ENCODE measurements at regions not wholly inside any gene's neighbourhood (a gene's known extent, or its start where the extent isn't known, plus 50 kb on each side); places are given as distances from the start of the nearest gene placed in this dataset.

DNA sequence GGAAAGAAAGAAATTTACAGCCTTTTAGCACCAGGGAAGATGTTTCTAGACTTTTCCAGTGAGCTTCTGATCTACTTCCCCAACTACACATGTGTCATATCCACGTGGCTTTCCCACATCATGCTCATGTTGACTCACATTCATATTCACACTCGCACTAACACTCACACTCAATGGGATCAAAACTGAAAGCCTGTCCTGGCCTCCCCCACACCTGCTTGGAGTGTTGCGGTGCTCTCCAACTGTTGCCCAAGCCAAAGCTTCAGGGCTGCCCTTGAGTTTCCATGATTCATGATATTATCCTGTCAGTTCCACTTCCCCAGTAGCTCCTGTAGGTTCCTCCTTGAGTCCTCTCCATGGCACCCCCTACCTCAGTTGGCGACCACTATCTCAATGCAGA lies 444.4 kb downstream of the GATA3 start:
- intact Hi-C loops (cut with DNase I, micrococcal nuclease), result no loop called here
- H3K36me3 Mint-ChIP-seq (ENCODE audit: low read depth), result no peaks in the 10 kb centered on the region
- H3K27ac Mint-ChIP-seq, result no peak overlapping the region
- peak; percentile 83 for ATAC-seq
- H3K9me3 Mint-ChIP-seq (ENCODE audit: low read depth), result peaks cover 3% of the 10 kb centered on the region
- peaks cover 14% of the 10 kb centered on the region for H3K27me3 Mint-ChIP-seq
- H3K4me1 Mint-ChIP-seq, result peaks cover 14% of the 10 kb centered on the region
- peak; percentile 38 for DNase-seq
- ChIA-PET CTCF (interaction anchor here (0.9 kb wide), 1 partner anchor 446 kb away, joined by 3 read pairs; no protein-coding TSS in a partner anchor), POLR2A (no interaction called here)
- H3K4me3 Mint-ChIP-seq, result no peak overlapping the region

DNA sequence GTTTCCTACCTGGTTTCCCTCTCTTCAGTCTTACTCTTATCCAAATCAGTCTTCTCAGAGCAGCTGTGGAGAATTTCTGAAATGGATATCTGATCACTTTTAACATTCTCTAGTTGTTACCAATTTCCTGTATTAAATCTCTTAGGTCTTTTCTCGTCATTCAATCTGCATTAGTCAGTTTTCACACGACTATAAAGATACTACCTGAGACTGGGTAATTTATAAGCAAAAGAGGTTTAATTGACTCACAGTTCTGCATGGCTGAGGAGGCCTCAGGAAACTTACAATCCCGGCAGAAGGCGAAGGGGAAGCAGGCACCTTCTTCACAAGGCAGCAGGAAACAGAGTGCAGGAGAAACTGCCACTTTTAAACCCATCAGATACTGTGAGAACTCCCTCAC lies 444.8 kb downstream of the GATA3 start:
- DNase-seq (no peak), ATAC-seq (peak; percentile 26)
- H3K27me3 Mint-ChIP-seq, result peaks cover 14% of the 10 kb centered on the region
- ChIA-PET POLR2A (no interaction called here), CTCF (no interaction called here)
- H3K27ac Mint-ChIP-seq, result no peak overlapping the region
- H3K36me3 Mint-ChIP-seq (ENCODE audit: low read depth), result no peaks in the 10 kb centered on the region
- H3K4me3 Mint-ChIP-seq, result no peak overlapping the region
- peaks cover 3% of the 10 kb centered on the region for H3K9me3 Mint-ChIP-seq (ENCODE audit: low read depth)
- peaks cover 14% of the 10 kb centered on the region for H3K4me1 Mint-ChIP-seq
- intact Hi-C loops (cut with DNase I, micrococcal nuclease), result no loop called here

DNA sequence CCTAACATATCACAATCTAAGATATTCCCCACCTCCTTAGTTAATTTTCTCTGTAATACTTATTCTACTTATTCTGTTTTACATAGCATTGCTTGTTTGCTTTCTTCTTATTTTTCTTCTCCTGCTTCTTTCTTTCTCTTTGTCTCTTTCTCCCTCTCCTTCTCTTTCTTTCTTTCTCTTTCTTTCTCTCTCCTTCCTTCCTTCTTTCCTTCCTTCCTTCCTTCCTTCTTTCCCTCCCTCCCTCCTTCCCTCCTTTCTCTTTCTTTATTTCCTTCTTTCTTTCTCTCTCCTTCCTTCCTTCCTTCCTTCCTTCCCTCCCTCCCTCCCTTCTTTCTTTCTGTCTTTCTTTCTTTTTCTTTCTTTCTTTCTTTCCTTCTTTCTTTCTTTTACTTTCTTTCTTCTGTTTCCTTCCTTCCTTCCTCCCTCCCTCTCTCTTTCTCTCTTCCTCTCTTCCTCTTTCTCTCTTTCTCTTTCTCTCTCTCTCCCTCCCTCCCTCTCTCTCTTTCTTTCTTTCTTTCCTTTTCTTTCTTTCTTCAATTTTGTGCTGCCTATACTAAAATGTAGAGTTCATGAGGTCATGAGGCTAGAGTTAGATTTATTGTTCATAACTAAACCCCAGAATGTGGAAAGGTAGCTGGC lies 445.4 kb downstream of the GATA3 start:
- Mint-ChIP-seq H3K36me3 (ENCODE audit: low read depth) (no peaks in the 10 kb centered on the region), H3K4me3 (no peak overlapping the region), H3K4me1 (peaks cover 14% of the 10 kb centered on the region), H3K9me3 (ENCODE audit: low read depth) (peaks cover 3% of the 10 kb centered on the region), H3K27me3 (peaks cover 11% of the 10 kb centered on the region), H3K27ac (peak overlapping the region; percentile 4)
- ChIA-PET POLR2A (no interaction called here), CTCF (interaction anchor here (0.6 kb wide), 1 partner anchor 1279 kb away, joined by 4 read pairs; no protein-coding TSS in a partner anchor)
- intact Hi-C loops (cut with DNase I, micrococcal nuclease), result loop anchor here in 1 of 2 experiments (10.0 kb wide), 1 partner anchor 805 kb away; no protein-coding TSS in a partner anchor
- DNase-seq (no peak), ATAC-seq (no peak)

DNA sequence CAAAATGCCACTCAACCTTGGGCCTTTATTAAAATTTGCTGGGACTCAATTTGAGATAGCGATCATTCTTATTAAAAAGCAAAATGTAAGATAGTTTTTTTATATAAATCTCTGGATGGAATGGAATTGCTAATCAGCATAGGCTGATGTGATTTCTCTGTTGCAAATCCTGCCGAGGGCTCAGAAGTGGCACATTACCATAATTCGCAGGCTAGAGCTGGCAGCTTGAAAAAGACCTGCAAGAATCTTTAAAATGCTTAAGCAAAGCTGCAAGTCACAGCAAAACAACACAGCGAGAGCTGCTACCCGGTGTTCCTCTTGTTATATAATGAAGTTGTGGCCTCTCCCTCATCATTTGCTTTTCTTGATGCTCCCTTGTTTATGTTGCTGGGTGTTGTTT lies 448.1 kb downstream of the GATA3 start:
- POLR2A ChIA-PET, result no interaction called here
- H3K9me3 Mint-ChIP-seq (ENCODE audit: low read depth), result peaks cover 3% of the 10 kb centered on the region
- H3K4me1 Mint-ChIP-seq, result peaks cover 14% of the 10 kb centered on the region

DNA sequence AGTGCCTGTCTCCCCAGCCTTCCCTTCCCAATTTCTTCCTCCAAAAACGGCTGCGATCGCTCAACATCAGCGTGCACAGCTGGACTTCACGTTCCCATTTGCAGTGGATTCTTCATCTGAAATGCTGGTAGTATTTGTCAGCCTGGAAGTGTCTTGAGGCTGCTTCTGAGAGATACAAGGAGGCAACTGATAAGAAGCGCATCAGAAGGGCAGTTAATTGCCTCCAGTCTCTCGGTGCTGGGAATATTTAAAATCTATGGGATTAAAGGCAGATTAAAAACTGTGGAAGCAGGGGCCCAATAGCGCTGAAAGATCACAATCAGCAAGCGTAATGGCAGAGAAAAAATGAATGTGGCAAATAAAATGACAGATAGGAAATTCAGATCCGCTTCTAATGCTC lies 450.0 kb downstream of the GATA3 start:
- DNase-seq (no peak), ATAC-seq (no peak)
- Mint-ChIP-seq H3K4me1 (peaks cover 3% of the 10 kb centered on the region), H3K4me3 (no peak overlapping the region), H3K27me3 (peaks cover 11% of the 10 kb centered on the region), H3K36me3 (ENCODE audit: low read depth) (no peaks in the 10 kb centered on the region), H3K27ac (no peak overlapping the region), H3K9me3 (ENCODE audit: low read depth) (peaks cover 2% of the 10 kb centered on the region)
- CTCF ChIA-PET, result interaction anchor here (0.7 to 1.1 kb wide), 2 partner anchors 11 to 704 kb away, joined by 3 to 4 read pairs; no protein-coding TSS in a partner anchor
- intact Hi-C loops (cut with DNase I, micrococcal nuclease), result loop anchor here in 1 of 2 experiments (10.0 kb wide), 1 partner anchor 800 kb away; no protein-coding TSS in a partner anchor
- POLR2A ChIA-PET, result no interaction called here

More for the DNA sequence above, 448.1 kb downstream of the GATA3 start:
- DNase-seq (no peak), ATAC-seq (no peak)
- H3K4me3 Mint-ChIP-seq, result no peak overlapping the region
- H3K27ac Mint-ChIP-seq, result no peak overlapping the region
- CTCF ChIA-PET, result interaction anchor here (0.7 to 1.8 kb wide), 2 partner anchors 13 to 469 kb away, joined by 3 to 4 read pairs; no protein-coding TSS in a partner anchor
- peaks cover 15% of the 10 kb centered on the region for H3K27me3 Mint-ChIP-seq
- H3K36me3 Mint-ChIP-seq (ENCODE audit: low read depth), result no peaks in the 10 kb centered on the region
- intact Hi-C loops (cut with DNase I, micrococcal nuclease), result loop anchor here in 1 of 2 experiments (10.0 kb wide), 1 partner anchor 802 kb away; no protein-coding TSS in a partner anchor

DNA sequence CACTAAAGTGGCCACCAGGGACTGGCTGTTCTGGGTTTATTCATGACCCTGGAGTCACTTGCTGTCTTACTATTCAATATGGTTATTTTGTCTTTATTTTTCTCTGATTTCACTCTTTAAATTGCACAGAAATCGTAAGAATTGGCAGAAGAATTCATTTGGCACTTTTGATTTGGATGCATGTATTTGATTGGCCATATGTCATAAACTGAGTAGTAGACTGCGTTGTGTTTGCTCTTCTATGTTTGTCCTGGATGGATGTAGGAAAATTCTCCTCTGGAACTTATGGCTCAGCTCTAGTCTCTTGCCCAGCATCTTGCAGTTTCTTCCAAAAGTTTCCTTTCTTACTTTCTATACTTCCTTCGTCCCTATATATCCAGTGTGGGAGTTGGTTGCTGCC lies 452.7 kb downstream of the GATA3 start:
- no peak for DNase-seq
- Mint-ChIP-seq H3K4me1 (no peaks in the 10 kb centered on the region), H3K27me3 (peaks cover 4% of the 10 kb centered on the region), H3K27ac (no peak overlapping the region), H3K4me3 (no peak overlapping the region), H3K36me3 (ENCODE audit: low read depth) (no peaks in the 10 kb centered on the region), H3K9me3 (ENCODE audit: low read depth) (no peaks in the 10 kb centered on the region)
- intact Hi-C loops (cut with DNase I, micrococcal nuclease), result loop anchor here in 1 of 2 experiments (10.0 kb wide), 1 partner anchor 798 kb away; no protein-coding TSS in a partner anchor
- POLR2A ChIA-PET, result no interaction called here
- CTCF ChIA-PET, result no interaction called here
- no peak for ATAC-seq

DNA sequence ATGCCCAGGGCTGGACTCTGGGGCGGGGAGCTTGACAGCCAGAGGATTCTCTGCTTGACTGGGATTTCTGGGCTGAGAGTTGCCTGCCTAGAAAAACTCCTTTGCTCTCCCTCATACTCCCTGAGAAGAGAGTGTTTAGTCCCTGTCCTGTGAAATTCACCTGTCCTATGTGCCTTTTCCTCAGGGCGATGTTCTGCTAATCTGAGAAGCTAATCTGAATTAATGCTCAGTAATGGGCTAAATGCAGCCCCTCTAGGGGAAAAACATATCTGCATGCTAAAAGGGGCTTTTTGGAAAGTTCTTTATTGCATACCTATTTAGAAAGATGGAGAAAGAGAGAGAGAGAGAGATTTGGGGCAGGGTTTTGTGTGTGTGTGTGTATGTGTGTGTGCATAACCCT lies 454.4 kb downstream of the GATA3 start:
- DNase-seq (no peak), ATAC-seq (no peak)
- Mint-ChIP-seq H3K27me3 (peaks cover 4% of the 10 kb centered on the region), H3K36me3 (ENCODE audit: low read depth) (no peaks in the 10 kb centered on the region), H3K4me3 (no peak overlapping the region), H3K27ac (no peak overlapping the region), H3K9me3 (ENCODE audit: low read depth) (no peaks in the 10 kb centered on the region), H3K4me1 (no peaks in the 10 kb centered on the region)
- CTCF ChIA-PET, result no interaction called here
- POLR2A ChIA-PET, result no interaction called here
- intact Hi-C loops (cut with DNase I, micrococcal nuclease), result loop anchor here in 1 of 2 experiments (10.0 kb wide), 1 partner anchor 796 kb away; no protein-coding TSS in a partner anchor

DNA sequence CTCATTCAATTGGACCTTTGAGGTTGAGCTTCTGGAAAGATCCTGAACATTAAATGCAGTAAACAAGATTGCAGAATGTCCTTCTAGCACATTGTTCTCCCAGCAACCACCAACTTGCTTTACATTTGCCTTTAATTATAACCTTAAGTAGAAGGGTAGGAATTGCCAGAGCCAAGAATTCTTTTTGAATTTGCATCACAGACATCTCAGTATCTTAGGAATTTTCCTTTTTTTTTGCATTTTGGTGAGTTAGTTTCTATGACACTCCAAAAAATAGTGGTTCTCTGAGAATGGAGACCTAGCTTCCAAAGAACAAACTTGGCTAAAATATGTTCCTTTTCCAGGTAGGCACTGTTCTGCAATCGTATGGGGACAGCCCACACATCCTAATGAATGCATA lies 456.0 kb downstream of the GATA3 start:
- ATAC-seq, result no peak
- H3K9me3 Mint-ChIP-seq (ENCODE audit: low read depth), result no peaks in the 10 kb centered on the region
- CTCF ChIA-PET, result no interaction called here

DNA sequence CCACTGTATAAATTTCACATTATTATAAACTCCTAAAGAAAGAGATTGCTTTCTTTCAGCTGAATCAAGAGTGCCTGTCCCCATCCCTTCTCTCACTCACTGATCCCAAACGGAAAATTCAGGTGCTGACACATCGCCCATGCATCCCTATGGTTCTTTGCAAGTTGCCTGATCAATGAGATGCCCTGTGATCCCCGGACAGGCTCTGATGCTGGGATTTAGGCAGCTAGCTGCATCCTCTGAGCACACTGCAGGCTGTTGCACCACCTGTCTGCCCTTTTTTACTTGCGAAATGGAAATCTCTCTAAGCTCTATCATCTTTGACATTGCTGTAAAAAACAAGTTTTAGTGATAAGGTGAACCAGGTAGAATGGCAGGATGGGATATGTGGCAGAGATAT lies 456.5 kb downstream of the GATA3 start:
- Mint-ChIP-seq H3K27me3 (peaks cover 4% of the 10 kb centered on the region), H3K27ac (no peak overlapping the region), H3K9me3 (ENCODE audit: low read depth) (no peaks in the 10 kb centered on the region), H3K4me3 (no peak overlapping the region), H3K36me3 (ENCODE audit: low read depth) (no peaks in the 10 kb centered on the region), H3K4me1 (no peaks in the 10 kb centered on the region)
- CTCF ChIA-PET, result no interaction called here
- POLR2A ChIA-PET, result no interaction called here
- no peak for DNase-seq
- ATAC-seq, result no peak
- intact Hi-C loops (cut with DNase I, micrococcal nuclease), result no loop called here

More for the DNA sequence above, 456.0 kb downstream of the GATA3 start:
- Mint-ChIP-seq H3K27ac (no peak overlapping the region), H3K36me3 (ENCODE audit: low read depth) (no peaks in the 10 kb centered on the region), H3K4me3 (no peak overlapping the region), H3K27me3 (peaks cover 4% of the 10 kb centered on the region), H3K4me1 (no peaks in the 10 kb centered on the region)
- POLR2A ChIA-PET, result no interaction called here
- intact Hi-C loops (cut with DNase I, micrococcal nuclease), result no loop called here
- DNase-seq, result no peak

DNA sequence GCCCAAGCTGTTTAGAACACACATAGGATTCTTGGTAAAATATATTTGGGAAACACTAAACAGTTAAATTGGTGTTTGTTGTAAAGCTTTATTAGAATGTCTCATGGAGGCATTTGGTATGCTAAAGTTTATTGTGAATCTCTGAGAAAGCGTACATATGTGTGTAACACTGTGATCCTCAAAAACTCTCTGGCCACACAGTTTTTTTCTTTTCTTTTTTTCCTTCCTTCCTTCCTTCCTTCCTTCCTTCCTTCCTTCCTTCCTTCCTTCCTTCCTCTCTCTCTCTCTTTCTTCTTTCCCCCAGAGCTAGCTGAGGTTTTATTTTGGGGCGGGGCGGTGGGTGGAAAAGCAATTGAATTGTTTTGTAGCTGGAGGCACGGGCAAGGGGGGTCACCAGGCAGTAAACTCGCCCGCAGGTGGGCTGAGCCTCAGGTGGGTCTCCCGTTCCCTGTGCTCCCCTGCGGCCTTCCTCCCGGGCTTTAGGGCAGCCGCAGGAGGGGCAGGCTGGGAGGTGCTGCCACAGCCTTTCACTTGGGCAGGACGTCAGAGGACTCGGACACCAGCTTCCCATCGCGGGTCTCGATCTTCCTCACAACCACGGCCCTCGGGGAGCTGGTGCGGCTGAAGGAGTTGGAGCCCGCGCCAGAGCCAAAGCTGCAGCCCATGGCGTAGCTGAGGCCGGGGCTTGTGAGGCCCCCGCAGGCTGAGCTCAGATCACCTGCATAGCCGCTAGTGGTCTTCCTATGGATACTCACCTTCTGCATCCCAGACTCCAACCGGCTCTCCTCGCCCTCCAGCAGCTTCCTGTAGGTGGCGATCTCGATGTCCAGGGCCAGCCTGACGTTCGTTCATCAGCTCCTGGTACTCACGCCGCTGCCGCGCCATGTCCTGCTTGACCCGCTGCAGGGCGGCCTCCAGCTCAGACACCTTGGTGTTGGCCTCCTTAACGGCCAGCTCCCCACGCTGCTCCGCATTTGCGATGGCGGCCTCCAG lies 459.0 kb downstream of the GATA3 start:
- H3K27me3 Mint-ChIP-seq, result no peaks in the 10 kb centered on the region
- H3K9me3 Mint-ChIP-seq (ENCODE audit: low read depth), result no peaks in the 10 kb centered on the region
- H3K36me3 Mint-ChIP-seq (ENCODE audit: low read depth), result no peaks in the 10 kb centered on the region
- H3K27ac Mint-ChIP-seq, result no peak overlapping the region
- POLR2A ChIA-PET, result interaction anchor here (0.7 kb wide), 1 partner anchor 666 kb away, joined by 4 read pairs; no protein-coding TSS in a partner anchor
- intact Hi-C loops (cut with DNase I, micrococcal nuclease), result no loop called here
- no peak for DNase-seq
- CTCF ChIA-PET, result interaction anchor here (0.6 to 1.3 kb wide), 2 partner anchors 14 to 695 kb away, joined by 3 read pairs; no protein-coding TSS in a partner anchor
- H3K4me3 Mint-ChIP-seq, result no peak overlapping the region
- no peaks in the 10 kb centered on the region for H3K4me1 Mint-ChIP-seq
- no peak for ATAC-seq

DNA sequence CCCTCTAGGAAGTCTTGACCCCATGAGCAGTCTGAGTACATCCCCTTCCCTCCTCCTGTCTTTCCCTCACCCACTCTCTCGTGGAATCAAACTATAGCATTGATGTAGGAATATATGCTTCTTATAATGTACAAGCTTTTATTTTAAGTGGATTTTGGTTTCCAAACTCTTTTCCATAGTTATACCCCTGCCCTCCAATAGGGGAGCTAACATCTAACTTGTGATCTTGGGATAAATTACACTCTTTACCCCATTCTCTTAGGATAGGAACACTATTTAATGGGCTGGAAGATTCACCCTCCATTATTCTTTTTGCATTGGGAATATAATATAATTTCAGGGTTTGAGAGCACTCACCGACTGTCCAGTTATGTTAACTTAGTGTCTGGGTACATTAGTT lies 465.9 kb downstream of the GATA3 start:
- ChIA-PET CTCF (no interaction called here), POLR2A (no interaction called here)
- Mint-ChIP-seq H3K9me3 (ENCODE audit: low read depth) (peaks cover 4% of the 10 kb centered on the region), H3K4me1 (no peaks in the 10 kb centered on the region), H3K27ac (no peak overlapping the region), H3K36me3 (ENCODE audit: low read depth) (no peaks in the 10 kb centered on the region), H3K27me3 (peaks cover 4% of the 10 kb centered on the region), H3K4me3 (no peak overlapping the region)
- no peak for ATAC-seq
- intact Hi-C loops (cut with DNase I, micrococcal nuclease), result no loop called here
- DNase-seq, result no peak
